Activated CD4-positive, alpha-beta T cell treated with anti-CD3 and anti-CD28 coated beads for 4 hours (primary cell): ENCODE measurements at regions not wholly inside any gene's neighbourhood (a gene's known extent, or its start where the extent isn't known, plus 50 kb on each side); places are given as distances from the start of the nearest gene placed in this dataset.

Experiments
- DNase-seq, 2 donors: peaks; one replicate each; pipeline ENCODE4 v3.0.0-alpha.2; 2020

DNA sequence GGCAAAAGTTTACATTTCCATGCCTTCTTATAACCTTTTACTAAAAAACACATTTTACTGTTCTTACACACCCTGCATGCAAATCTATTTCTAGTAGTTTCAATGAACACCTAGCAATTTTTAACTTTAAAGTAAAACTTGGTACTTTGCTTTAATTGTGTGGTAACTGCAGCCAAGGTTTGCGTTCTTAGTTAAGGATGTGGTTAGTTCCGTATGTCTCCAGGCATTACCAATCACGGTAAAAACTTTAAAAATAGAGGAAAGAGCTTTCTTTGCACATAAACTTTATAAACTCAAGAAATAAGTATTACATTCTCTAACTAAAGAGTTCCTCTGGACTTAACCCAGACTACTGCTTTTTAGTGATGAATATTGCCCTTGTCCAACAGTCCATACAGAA is 795.2 kb downstream of the SLC16A7 start:
- no peak for DNase-seq

DNA sequence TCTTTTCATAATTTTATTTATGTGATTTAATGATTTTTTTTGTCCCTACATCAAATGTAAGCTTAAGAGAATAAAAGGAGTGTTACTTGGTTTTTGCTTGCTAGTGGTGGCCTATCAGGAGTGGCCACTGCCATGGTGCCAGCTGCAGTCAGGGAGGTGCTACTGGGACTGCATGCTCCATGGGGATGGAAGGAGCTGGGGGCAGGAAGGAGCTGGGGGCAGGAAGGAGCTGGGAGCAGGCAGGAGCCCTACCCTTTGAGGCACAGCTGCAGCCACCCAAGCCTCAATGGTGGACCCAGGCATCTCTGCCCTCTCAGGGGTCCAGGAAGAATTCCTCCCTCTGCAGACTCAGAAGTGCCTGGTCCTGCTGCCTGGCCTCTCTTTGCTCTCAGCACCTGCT is 796.0 kb downstream of the SLC16A7 start:
- DNase-seq, result no peak

DNA sequence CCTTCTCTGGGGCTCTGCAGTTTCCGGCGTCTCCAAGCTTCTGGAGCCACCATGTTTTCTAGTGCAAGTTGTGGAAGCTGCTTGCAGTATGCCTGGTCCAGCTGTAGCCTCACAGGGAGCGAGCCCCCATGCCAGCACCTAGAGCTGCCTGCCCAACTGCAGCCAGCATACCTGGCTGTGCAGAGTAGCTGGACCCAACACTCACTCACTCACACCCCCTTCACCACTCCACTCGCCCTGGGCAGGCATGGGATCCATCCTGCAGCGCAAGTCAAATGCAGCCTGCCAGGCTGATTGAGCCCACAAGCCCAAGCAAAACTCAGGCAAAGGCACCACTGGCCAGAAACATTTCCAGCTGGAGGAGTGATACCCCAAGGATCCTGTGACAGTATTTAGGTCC is 797.3 kb downstream of the SLC16A7 start:
- no peak for DNase-seq

DNA sequence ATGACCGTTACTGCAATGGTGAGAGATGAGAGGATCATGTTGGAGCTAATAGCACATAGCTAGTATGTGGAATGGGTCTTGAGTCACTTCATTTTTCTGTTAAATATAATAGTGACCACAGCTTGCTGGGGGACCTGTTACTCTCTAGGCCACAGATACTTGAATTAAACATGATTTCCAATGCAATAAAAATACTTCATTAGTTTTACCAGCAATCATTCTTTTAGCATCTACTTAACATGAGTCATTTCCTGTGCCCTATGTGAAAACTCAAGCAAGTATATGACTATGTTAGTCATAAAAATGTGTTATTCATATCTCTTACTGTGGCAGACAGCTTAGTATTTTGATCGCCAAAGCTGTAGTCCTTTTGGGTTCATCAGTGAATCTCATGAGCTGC is 798.8 kb downstream of the SLC16A7 start:
- DNase-seq, result no peak

- no peak for DNase-seq
These were observed 802.7 kb downstream of the SLC16A7 start for GRCh38 chr12:60398547-60398946.

DNA sequence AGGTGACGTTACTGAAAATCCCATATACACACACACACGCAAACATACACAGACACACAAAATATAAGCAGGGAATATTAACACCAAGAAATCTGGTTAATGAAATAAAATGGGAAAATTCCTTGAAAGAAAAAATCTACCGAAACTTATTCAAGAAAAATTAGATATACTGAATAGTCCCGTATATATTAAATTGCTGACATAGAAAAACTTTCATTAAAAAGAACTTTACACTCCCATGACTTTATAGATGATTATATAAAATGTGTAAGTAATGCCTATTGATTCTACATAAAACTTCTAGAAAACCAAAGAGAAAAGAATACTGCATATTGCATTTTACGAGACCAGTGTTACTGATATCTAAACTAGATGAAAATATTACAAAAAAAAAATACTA is 803.2 kb downstream of the SLC16A7 start:
- no peak for DNase-seq

GRCh38 chr12:60402996-60403395 is 807.2 kb downstream of the SLC16A7 start:
- no peak for DNase-seq

DNA sequence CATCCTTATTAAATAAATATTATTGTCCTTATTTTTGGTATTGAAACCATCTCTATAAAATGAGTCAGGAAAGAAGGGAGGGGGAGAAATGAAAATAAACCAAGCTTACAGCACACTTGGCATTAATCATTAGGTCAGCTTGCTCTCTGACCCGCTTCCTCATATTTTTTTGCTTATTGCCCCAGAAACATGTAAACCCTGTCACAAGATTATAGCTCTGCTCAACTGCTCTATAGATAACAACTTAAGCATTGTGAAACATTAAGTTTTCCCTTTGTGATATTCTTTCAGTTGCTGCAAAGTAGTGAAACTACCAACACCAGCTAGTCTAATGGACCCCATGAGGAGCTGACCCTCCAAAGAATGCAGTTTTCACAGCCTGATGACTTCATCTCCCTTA is 819.5 kb downstream of the SLC16A7 start:
- no peak for DNase-seq

DNA sequence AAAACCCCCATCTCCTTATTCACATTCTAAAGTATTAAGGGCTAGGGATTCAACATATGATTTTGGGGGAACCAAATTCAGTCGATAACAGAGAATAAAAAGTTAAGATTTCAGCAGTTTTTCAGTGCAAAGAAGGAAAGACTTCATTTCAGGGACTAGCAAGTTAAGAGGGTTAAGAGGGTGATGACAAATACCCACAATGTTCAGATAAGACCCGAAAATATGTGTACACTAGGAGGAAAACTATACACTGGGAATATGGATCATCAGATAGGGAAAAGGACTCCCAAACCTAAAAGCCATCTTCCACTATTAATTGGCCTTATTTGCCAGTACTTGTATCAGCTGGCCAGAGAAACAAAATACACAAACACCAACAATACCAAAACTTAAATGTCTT is 824.2 kb downstream of the SLC16A7 start:
- no peak for DNase-seq

DNA sequence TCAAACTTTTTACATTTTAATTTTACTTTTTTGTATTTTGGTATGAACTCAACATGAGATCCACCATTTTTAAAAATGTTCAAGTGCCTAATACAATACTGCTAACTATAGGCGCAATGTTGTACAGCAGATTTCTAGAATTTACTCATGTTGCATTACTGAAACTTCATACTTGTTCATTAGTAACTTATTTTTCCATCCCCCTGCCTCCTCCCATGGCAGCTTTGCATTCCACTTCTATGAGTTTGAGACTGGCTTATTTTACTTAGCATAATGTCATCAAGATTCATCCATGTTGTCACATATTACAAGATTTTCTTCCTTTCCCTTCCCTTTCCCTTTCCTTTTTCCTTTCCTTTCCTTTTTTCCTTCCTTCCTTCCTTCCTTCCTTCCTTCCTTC is 825.9 kb downstream of the SLC16A7 start:
- no peak for DNase-seq

DNA sequence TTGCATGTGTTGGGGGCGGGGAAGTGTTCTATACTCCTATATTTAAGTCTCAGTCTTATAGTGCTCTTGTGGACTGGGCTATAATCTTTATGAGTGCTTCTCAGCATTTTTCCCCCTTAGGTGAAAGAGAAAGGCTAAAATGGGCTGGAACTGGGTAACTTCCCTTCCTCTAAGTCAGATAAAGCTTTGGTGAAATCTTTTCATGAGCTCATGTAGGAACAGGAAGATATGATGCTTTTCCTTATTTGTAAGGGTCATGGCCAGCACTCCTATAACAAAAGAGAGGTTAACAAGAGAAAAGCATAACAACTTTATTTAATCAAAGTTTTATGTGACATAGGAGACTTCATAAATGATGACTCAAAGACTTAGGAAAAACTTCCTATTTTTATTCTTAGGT is 841.5 kb downstream of the SLC16A7 start:
- DNase-seq, result no peak

- no peak for DNase-seq
These were observed 845.7 kb downstream of the SLC16A7 start for GRCh38 chr12:60441577-60441976.

- no peak for DNase-seq
These were observed 855.6 kb downstream of the SLC16A7 start for GRCh38 chr12:60451457-60451856.

DNA sequence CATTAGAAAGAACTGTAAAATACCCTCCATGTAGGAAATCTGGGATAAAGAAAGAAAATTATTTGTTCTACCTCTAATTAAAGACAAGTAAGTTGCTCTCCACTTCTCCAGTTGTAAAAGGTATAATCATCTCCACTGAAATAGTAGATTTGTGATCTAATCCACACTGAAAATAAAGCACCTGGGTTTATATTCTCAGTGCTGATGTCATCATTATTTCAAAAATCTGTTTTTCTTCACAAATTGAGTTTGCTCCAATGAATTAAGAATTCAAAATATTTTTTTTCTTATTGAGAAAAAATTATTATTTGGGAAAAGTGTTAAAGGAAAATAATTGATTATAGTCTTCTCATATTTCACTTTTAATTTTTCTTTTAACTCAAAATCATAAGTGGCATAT is 869.2 kb downstream of the SLC16A7 start:
- DNase-seq, result no peak

GRCh38 chr12:60468546-60468945 is 872.7 kb downstream of the SLC16A7 start:
- DNase-seq, result no peak

- no peak for DNase-seq
These were observed 880.0 kb downstream of the SLC16A7 start for GRCh38 chr12:60475825-60476224.

DNA sequence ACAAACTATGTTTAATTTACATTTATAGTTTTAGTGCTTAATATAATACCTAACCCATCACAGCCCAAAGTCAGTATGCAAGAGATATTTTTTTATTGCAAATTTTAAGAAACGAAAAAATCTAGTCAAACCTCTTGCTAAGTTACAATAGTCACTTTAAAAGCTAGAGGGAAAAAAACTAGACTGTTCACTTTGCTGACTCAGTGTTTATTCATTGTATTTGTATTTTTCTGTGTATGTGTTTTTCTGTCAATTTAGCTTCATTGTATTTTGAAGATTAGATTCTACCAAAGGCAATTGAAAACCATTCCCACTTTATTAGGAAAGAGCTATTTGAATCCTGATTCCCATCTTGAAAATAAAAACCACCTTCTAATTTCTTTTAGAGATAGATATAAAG is 891.5 kb downstream of the SLC16A7 start:
- no peak for DNase-seq

GRCh38 chr12:60489071-60489470 is 893.2 kb downstream of the SLC16A7 start:
- no peak for DNase-seq

DNA sequence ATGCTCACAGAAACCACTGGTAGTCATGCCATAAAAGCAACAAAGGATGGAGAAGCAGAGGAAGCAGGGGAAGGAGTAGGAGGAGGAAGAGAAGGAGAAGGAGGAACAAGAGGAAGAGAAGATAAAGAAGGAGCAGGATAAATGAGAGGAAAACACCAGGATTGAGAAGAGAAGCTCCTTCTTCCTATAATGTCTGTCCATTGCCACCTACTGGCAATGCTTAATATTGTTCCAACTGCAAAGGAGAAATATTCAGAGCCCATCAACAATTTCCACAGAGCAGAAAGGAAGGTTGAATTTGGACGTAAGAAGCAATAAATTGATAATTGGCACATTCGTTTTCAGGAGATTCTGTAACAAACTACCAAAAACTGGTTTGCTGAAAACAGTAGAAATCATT is 898.4 kb downstream of the SLC16A7 start:
- no peak for DNase-seq

DNA sequence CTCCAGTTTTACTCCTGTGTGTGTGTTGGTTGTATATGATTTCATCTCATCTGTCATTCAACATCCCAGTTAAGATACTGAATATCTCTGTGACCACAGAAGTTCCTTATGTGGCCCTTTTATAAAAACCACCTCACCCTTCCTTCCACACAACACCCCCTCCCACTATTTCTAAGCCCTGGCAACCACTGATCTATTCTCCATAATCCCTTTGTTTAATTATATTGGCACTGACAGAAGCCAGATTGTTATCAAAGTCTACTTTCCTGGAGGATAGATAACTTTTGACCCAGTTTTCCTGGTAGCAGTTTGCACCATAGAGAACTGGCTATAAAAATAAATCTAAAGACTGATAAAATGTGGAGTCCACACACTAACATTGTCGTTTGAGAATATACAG is 902.8 kb downstream of the SLC16A7 start:
- DNase-seq, result no peak

DNA sequence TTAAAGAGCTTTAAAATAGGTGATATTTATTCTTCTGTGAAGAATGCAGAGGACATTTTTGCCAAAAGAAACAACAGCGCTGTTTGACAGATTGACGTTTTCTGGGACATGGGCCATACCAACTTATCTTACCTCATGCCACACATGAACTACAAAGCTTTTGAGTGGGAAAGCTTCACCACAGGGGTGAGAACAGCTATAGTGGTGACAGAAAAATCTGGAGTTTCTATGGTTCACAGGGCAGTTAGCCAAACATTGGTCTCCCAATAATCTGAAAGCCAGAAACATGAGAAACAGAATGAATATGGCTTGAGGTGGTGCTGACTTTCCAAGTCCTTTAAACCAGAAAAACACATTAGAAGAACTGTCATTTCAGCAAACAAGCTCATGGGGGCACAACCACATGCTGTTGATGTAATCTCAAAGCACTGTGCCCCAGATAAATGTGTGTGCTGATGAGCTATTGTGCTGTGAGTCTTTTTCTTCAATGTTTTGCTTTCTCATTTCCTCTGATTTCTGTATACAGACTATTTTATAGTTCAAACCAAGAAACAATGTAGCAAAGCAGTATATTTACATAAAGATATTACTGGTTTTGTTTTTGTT is 905.4 kb downstream of the SLC16A7 start:
- DNase-seq, result no peak

- DNase-seq, result no peak
These were observed 927.0 kb downstream of the SLC16A7 start for GRCh38 chr12:60522684-60523400.

- DNase-seq, result no peak
These were observed 933.4 kb downstream of the SLC16A7 start for GRCh38 chr12:60529261-60529660.

- DNase-seq, result no peak
These were observed 933.9 kb downstream of the SLC16A7 start for GRCh38 chr12:60529723-60530122.

DNA sequence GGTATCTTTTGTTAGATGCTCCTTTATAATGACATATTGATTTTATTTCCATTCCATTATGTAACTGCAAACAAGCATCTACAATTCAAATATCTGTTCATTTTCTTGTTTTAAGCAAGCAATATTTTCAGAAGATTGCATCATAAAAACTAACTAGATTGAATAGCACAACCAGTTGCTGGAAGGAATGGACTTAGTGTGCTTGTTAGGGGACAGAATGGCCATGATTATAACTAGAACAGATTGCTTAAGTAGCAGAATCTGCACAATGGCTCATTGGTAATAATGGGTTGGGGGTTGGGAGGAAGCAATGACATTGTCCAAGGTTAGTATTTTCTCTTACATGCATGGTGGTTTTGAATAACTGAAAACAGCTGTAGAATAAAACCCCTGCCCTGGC is 939.5 kb downstream of the SLC16A7 start:
- no peak for DNase-seq
